Smooth muscle cell (in vitro differentiated cells): ENCODE measurements at regions not wholly inside any gene's neighbourhood (a gene's known extent, or its start where the extent isn't known, plus 50 kb on each side); places are given as distances from the start of the nearest gene placed in this dataset.
A peak's percentile ranks its signal among the peaks of the same experiment; 100 is the strongest.

ENCODE experiments used
- DNase-seq: peaks from one replicate; lab custom pipeline; 2025; ENCODE audit not compliant: unreplicated experiment; lab: John Stamatoyannopoulos, UW
- H2AFZ ChIP-seq: fragments of 200-600 bp; sonication (generic); 2 replicates; pipeline ENCODE4 v1.6.0; 2016; ENCODE audit warnings: antibody characterized with exemption, low read depth, mild to moderate bottlenecking
- H3F3A ChIP-seq: fragments of 200-600 bp; sonication (generic); 2 replicates; pipeline ENCODE4 v1.6.0; 2017; ENCODE audit warnings: antibody characterized with exemption, low read depth
- H3K27ac ChIP-seq: fragments of 200-600 bp; sonication (generic); 2 replicates; pipeline ENCODE4 v1.5.1; 2016; ENCODE audit warnings: low read depth, mild to moderate bottlenecking
- H3K27me3 ChIP-seq: fragments of 200-600 bp; sonication (generic); 2 replicates; pipeline ENCODE4 v1.6.1; 2016; ENCODE audit warnings: low read depth, mild to moderate bottlenecking
- H3K36me3 ChIP-seq: fragments of 200-600 bp; sonication (generic); 2 replicates; pipeline ENCODE4 v1.5.1; 2016; ENCODE audit warnings: low read depth
- H3K4me1 ChIP-seq: fragments of 200-600 bp; sonication (generic); 2 replicates; pipeline ENCODE4 v1.5.1; 2016; ENCODE audit warnings: low read depth
- H3K4me2 ChIP-seq: fragments of 200-600 bp; sonication (generic); 2 replicates; pipeline ENCODE4 v1.6.0; 2016; ENCODE audit warnings: mild to moderate bottlenecking
- H3K4me3 ChIP-seq: fragments of 200-600 bp; sonication (generic); 2 replicates; pipeline ENCODE4 v1.5.1; 2016; ENCODE audit warnings: mild to moderate bottlenecking
- H3K79me2 ChIP-seq: fragments of 200-600 bp; sonication (generic); 2 replicates; pipeline ENCODE4 v1.6.0; 2016; ENCODE audit warnings: low read depth, mild to moderate bottlenecking
- H3K9ac ChIP-seq: fragments of 200-600 bp; sonication (generic); 2 replicates; pipeline ENCODE4 v1.6.0; 2016; ENCODE audit warnings: low read depth
- H3K9me3 ChIP-seq: fragments of 200-600 bp; sonication (generic); replicated peaks from 2 replicates; pipeline ENCODE4 v1.5.1; 2016; ENCODE audit warnings: low read depth
- H4K20me1 ChIP-seq: fragments of 200-600 bp; sonication (generic); 2 replicates; pipeline ENCODE4 v1.6.0; 2016; ENCODE audit warnings: low read depth
- CTCF ChIP-seq: fragments of 200-600 bp; sonication (generic); IDR thresholded peaks from 2 replicates; pipeline ENCODE4 v1.5.1; 2017; ENCODE audit warnings: borderline replicate concordance, mild to moderate bottlenecking, antibody characterized with exemption; ENCODE audit not compliant: insufficient read depth, poor library complexity, severe bottlenecking
- WGBS: methylation state at CpG from one replicate; pipeline ENCODE4 v1.1.7; 2016; ENCODE audit warnings: low lambda C conversion rate; 5-methylcytosine and 5-hydroxymethylcytosine counted together

GRCh38 chr5:166904571-166904970, 1386.9 kb upstream of the WWC1 start:
- no peak overlapping the region for H3K27ac ChIP-seq
- no peaks in the 10 kb centered on the region for H3K9me3 ChIP-seq
- no peaks in the 10 kb centered on the region for H3K36me3 ChIP-seq
- no peaks in the 10 kb centered on the region for H3K27me3 ChIP-seq
- no peak overlapping the region for H3K9ac ChIP-seq
- no peak overlapping the region for H2AFZ ChIP-seq
- no peak overlapping the region for H3K4me3 ChIP-seq
- WGBS, result 96% methylated on average over 7 of the region's 7 CpGs
- no peaks in the 10 kb centered on the region for H3K79me2 ChIP-seq
- no peaks in the 10 kb centered on the region for H3K4me1 ChIP-seq
- no peak overlapping the region for H3K4me2 ChIP-seq
- no peak for DNase-seq
- H3F3A ChIP-seq, result no peaks in the 10 kb centered on the region
- no peaks in the 10 kb centered on the region for H4K20me1 ChIP-seq
- TF ChIP-seq CTCF, result no peak

DNA sequence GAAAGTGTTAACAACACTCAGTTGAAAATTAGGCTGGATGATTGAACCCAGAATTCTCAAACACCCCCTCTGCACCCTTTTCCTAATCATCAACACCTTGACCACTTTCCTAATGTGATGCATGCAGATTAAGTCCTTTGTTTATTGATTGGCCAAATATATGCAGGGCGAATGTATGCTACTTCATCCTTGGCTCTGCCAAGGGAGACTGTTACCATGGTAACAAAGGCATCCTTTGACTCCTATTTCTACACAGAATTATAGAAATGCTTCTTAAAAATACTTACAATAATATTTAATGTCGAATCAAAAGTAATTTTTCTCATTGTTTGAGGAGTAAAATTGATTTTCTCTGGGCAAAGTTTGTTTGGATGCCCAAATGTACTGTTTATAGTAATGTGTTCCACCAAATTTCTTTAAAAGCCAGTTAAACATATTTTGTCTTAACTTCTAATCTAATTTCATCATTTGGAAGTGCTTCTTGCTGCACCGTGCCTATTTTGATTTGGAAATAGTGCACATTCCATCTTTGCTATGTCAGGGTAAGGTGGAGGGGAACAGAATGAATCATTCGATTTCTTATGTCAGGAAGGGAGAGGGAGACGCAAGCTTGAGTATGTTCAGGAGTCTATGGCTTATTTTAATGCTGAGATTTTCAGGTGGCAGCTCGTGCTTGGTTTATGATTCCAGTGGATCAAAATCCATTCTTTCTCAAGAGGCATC, 1384.3 kb upstream of the WWC1 start:
- TF ChIP-seq CTCF, result no peak
- H3K27ac ChIP-seq, result no peak overlapping the region
- no peak overlapping the region for H3K9ac ChIP-seq
- H3K4me3 ChIP-seq, result no peak overlapping the region
- no peaks in the 10 kb centered on the region for H3K4me1 ChIP-seq
- H3K27me3 ChIP-seq, result no peaks in the 10 kb centered on the region
- H3F3A ChIP-seq, result no peaks in the 10 kb centered on the region
- H3K9me3 ChIP-seq, result no peaks in the 10 kb centered on the region
- no peaks in the 10 kb centered on the region for H3K79me2 ChIP-seq
- no peaks in the 10 kb centered on the region for H4K20me1 ChIP-seq
- no peaks in the 10 kb centered on the region for H3K36me3 ChIP-seq
- no peak overlapping the region for H3K4me2 ChIP-seq
- no peak for DNase-seq
- no peak overlapping the region for H2AFZ ChIP-seq
- WGBS, result 61% methylated on average over 6 of the region's 6 CpGs

DNA sequence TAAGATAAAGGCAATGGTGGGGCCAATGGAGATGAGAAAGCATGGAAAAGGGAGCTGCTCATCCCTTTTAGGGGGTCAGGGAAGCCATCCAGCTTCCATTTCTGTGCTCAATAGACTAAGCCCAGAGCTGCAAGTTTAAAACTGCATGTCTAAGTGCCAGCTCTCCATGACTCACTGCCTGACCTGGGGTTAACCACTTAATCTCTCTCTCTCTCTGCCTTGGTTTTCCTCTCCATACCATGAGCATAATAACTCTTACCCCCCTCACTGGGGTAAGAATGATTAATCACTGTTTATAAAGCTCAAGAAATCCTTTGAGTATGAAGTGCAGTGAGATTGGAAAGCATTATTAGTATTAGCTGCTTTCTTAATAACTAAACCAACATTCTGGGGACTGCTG, 1382.4 kb upstream of the WWC1 start:
- no peaks in the 10 kb centered on the region for H3F3A ChIP-seq
- no peak for TF ChIP-seq CTCF
- no peak overlapping the region for H3K9ac ChIP-seq
- no peak overlapping the region for H2AFZ ChIP-seq
- no peaks in the 10 kb centered on the region for H3K36me3 ChIP-seq
- H3K27ac ChIP-seq, result no peak overlapping the region
- H4K20me1 ChIP-seq, result no peaks in the 10 kb centered on the region
- no peak overlapping the region for H3K4me3 ChIP-seq
- H3K9me3 ChIP-seq, result no peaks in the 10 kb centered on the region
- H3K4me2 ChIP-seq, result peak overlapping the region; percentile 49
- no peaks in the 10 kb centered on the region for H3K27me3 ChIP-seq
- H3K4me1 ChIP-seq, result no peaks in the 10 kb centered on the region
- no peaks in the 10 kb centered on the region for H3K79me2 ChIP-seq
- DNase-seq, result no peak

DNA sequence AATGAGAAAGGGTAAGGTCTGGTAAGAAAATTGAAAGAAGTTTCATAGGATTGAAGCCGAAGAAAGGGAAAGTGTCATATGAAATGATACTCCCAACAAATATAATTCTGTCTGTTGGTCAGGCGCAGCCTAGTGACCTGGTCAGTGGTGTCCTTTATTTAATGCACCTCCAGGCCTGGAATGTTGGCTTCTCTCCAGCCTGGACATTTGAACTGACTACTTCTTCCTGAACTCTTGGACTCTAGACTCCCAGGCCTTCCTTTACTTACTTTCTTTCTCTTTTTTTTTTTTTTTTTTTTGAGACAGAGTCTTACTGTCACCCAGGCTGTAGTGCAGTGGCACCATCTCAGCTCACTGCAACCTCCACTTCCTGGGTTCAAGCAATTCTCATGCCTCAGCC, 1381.5 kb upstream of the WWC1 start:
- Histone ChIP-seq H3K9ac (no peak overlapping the region), H3F3A (no peaks in the 10 kb centered on the region), H3K4me3 (no peak overlapping the region), H3K27ac (no peak overlapping the region), H4K20me1 (no peaks in the 10 kb centered on the region), H3K27me3 (no peaks in the 10 kb centered on the region), H3K4me1 (no peaks in the 10 kb centered on the region), H3K9me3 (no peaks in the 10 kb centered on the region), H3K36me3 (no peaks in the 10 kb centered on the region), H3K79me2 (no peaks in the 10 kb centered on the region), H2AFZ (no peak overlapping the region), H3K4me2 (no peak overlapping the region)
- 86% methylated on average over 2 of the region's 2 CpGs for WGBS
- no peak for DNase-seq
- TF ChIP-seq CTCF, result no peak
